22Rv1 (cell line): ENCODE measurements at regions not wholly inside any gene's neighbourhood (a gene's known extent, or its start where the extent isn't known, plus 50 kb on each side); places are given as distances from the start of the nearest gene placed in this dataset.

ENCODE experiments used
- CTCF ChIP-seq: fragments of 450-650 bp; IDR thresholded peaks from 2 replicates; pipeline ENCODE4 v1.5.1; 2017; ENCODE audit warnings: mild to moderate bottlenecking
- ZFX ChIP-seq: fragments of 450-650 bp; IDR thresholded peaks from 2 replicates; pipeline ENCODE4 v1.6.1; 2017; ENCODE audit warnings: antibody characterized with exemption, borderline replicate concordance

- TF ChIP-seq CTCF (no peak), ZFX (no peak)
These were observed 112.5 kb upstream of the SOX9 start for GRCh38 chr17:72008236-72008876.
